Natural killer cell (primary cell): ENCODE measurements at regions not wholly inside any gene's neighbourhood (a gene's known extent, or its start where the extent isn't known, plus 50 kb on each side); places are given as distances from the start of the nearest gene placed in this dataset.

Experiments
- ATAC-seq, 3 donors: fragments of 150-1000 bp in 2 of 3; fragments of 200-7000 bp in 1 of 3; cut with Tn5 transposase; 1 replicate in 1 of 3; 2 replicates in 2 of 3; pipeline ENCODE4 v1.10.0; 2021; ENCODE audit warnings: mild to moderate bottlenecking in 2 of 3, moderate library complexity in 2 of 3
- DNase-seq, 2 donors: peaks; one replicate each; pipeline versions ENCODE4 v3.0.0 to v3.0.0-alpha.2; 2013 to 2021; ENCODE audit warnings: mixed read lengths in 1 of 2
- H3K27ac ChIP-seq: one replicate; pipeline ENCODE4 v1.5.1; 2013; ENCODE audit warnings: mild to moderate bottlenecking, low read length
- H3K27me3 ChIP-seq: one replicate; pipeline ENCODE4 v1.6.1; 2013; ENCODE audit warnings: low read length; ENCODE audit not compliant: control insufficient read depth, insufficient read depth
- H3K36me3 ChIP-seq: one replicate; pipeline ENCODE4 v1.6.1; 2013; ENCODE audit warnings: low read length; ENCODE audit not compliant: control insufficient read depth, insufficient read depth
- H3K4me1 ChIP-seq: one replicate; pipeline ENCODE4 v1.6.1; 2013; ENCODE audit warnings: low read length; ENCODE audit not compliant: control insufficient read depth, insufficient read depth
- H3K4me3 ChIP-seq: one replicate; pipeline ENCODE4 v1.5.1; 2013; ENCODE audit warnings: low read length
- H3K9me3 ChIP-seq: one replicate; pipeline ENCODE4 v1.6.1; 2013; ENCODE audit warnings: low read length; ENCODE audit not compliant: control insufficient read depth, insufficient read depth
- H3K27ac Mint-ChIP-seq, 2 donors: one replicate each; pipeline ENCODE4 v1.8.0; 2022; ENCODE audit warnings: mild to moderate bottlenecking in 2 of 2, mixed read lengths in 2 of 2, moderate library complexity in 1 of 2
- H3K27me3 Mint-ChIP-seq, 2 donors: one replicate each; pipeline ENCODE4 v1.8.0; 2022; ENCODE audit warnings: low read depth in 2 of 2, mixed read lengths in 2 of 2
- H3K36me3 Mint-ChIP-seq: one replicate; pipeline ENCODE4 v1.8.0; 2022; ENCODE audit warnings: mixed read lengths
- H3K4me1 Mint-ChIP-seq, 2 donors: one replicate each; pipeline ENCODE4 v1.8.0; 2022; ENCODE audit warnings: mixed read lengths in 2 of 2
- H3K4me3 Mint-ChIP-seq: one replicate; pipeline ENCODE4 v1.8.0; 2022; ENCODE audit warnings: mild to moderate bottlenecking, moderate library complexity, mixed read lengths
- H3K9me3 Mint-ChIP-seq, 2 donors: one replicate each; pipeline ENCODE4 v1.8.0; 2022; ENCODE audit warnings: mixed read lengths in 2 of 2
- CTCF ChIP-seq: fragments of 200-600 bp; IDR thresholded peaks from one replicate; pipeline ENCODE4 v1.8.0; 2022; ENCODE audit warnings: antibody characterized with exemption
- WGBS: methylation state at CpG from one replicate; pipeline ENCODE4 v1.1.7; 2013; ENCODE audit warnings: missing lambda C conversion rate; ENCODE audit not compliant: insufficient coverage; 5-methylcytosine and 5-hydroxymethylcytosine counted together
- intact Hi-C: fragments of 100-400 bp; cut with micrococcal nuclease; formaldehyde crosslinking; loops from one replicate; pipeline ENCODE4 v1.14.2; 2022

DNA sequence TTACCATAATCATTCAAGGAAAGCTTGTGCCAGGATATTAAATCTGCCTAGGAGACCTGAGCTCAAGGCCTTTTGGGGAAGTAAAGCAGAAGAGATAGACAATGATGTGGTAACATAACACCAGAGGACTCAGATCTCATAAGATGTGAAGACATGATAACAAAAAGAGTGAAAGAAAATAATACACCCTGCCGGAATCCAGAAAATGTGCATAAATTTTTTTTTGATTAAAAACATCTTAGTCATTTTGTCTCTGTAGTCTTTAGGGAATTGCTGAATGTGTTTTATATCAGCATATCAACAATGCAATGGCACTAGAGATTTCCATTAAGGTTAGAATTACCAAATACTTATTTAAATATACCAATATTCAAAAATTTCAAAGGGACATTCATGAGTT, 326.8 kb upstream of the ROBO1 start:
- no peak overlapping the region for H3K27ac Mint-ChIP-seq
- no CpG with 5 or more reads among the region's 1 CpG for WGBS

DNA sequence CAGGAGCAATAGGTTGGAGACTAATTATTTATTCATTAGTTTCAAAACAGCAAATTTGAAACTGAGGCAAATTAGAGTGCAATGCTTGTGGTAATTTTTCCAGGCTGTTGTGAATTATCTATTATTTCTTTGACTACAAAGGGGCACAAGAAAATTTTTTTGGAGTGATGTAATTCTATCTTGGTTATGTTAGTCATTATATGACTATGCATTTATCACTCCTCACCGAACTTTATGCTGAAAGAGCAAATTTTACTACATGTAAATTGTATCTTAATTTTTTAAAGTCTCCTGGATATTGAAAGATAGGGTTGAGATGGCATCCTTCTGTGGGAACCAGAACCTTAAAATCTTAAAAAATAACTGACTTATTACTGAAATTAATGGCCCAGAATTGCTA, 320.0 kb upstream of the ROBO1 start:
- no peaks in the 10 kb centered on the region for H3K36me3 ChIP-seq
- ATAC-seq (no peak), DNase-seq (no peak)
- H3K27me3 Mint-ChIP-seq, result no peaks in the 10 kb centered on the region
- H3K9me3 ChIP-seq, result peaks cover 5% of the 10 kb centered on the region
- H3K27me3 ChIP-seq, result no peaks in the 10 kb centered on the region
- H3K27ac ChIP-seq, result no peak overlapping the region
- H3K4me1 Mint-ChIP-seq, result no peaks in the 10 kb centered on the region
- H3K4me1 ChIP-seq, result no peaks in the 10 kb centered on the region
- no peak overlapping the region for H3K27ac Mint-ChIP-seq
- no CpG with 5 or more reads among the region's 1 CpG for WGBS
- no peaks in the 10 kb centered on the region for H3K36me3 Mint-ChIP-seq
- intact Hi-C loops, result no loop called here
- no peak overlapping the region for H3K4me3 Mint-ChIP-seq
- H3K4me3 ChIP-seq, result no peak overlapping the region
- peaks cover 4 to 7% of the 10 kb centered on the region in 2 donors for H3K9me3 Mint-ChIP-seq
- TF ChIP-seq CTCF, result no peak

More for the DNA sequence above, 326.8 kb upstream of the ROBO1 start:
- ATAC-seq, result no peak
- H3K27ac ChIP-seq, result no peak overlapping the region
- intact Hi-C loops, result no loop called here
- no peak for DNase-seq
- no peaks in the 10 kb centered on the region for H3K36me3 ChIP-seq
- no peak overlapping the region for H3K4me3 ChIP-seq
- no peaks in the 10 kb centered on the region for H3K27me3 ChIP-seq
- H3K4me3 Mint-ChIP-seq, result no peak overlapping the region
- TF ChIP-seq CTCF, result no peak
- no peaks in the 10 kb centered on the region for H3K9me3 ChIP-seq
- peaks cover 4 to 8% of the 10 kb centered on the region in 2 donors for H3K9me3 Mint-ChIP-seq
- H3K4me1 ChIP-seq, result no peaks in the 10 kb centered on the region
- H3K36me3 Mint-ChIP-seq, result no peaks in the 10 kb centered on the region
- H3K27me3 Mint-ChIP-seq, result no peaks in the 10 kb centered on the region
- H3K4me1 Mint-ChIP-seq, result no peaks in the 10 kb centered on the region

DNA sequence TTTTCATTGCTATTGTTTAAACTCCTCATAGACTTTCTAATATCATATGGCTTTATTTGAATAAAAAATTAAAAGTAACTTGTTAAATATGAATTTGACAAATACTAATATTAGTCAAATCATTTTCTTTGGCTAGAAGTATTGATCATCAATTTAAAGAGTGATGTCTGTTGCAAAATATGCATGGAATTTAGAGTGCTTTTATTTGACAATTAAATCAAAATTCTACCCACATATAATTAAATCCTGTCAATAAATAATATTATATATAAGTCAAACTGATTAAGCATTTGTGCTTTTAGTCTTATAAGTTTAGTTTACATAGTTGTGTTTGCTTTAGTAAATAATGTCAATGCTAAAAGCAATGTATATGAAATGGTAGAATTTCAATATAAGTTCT, 318.6 kb upstream of the ROBO1 start:
- intact Hi-C loops, result no loop called here
- H3K9me3 ChIP-seq, result peaks cover 5% of the 10 kb centered on the region

More for the DNA sequence above, 318.6 kb upstream of the ROBO1 start:
- Histone ChIP-seq H3K36me3 (no peaks in the 10 kb centered on the region), H3K27ac (no peak overlapping the region), H3K4me1 (no peaks in the 10 kb centered on the region), H3K27me3 (no peaks in the 10 kb centered on the region), H3K4me3 (no peak overlapping the region)
- DNase-seq, result no peak
- Mint-ChIP-seq H3K36me3 (no peaks in the 10 kb centered on the region), H3K4me1 (no peaks in the 10 kb centered on the region), H3K4me3 (no peak overlapping the region), H3K27ac (no peak overlapping the region), H3K27me3 (no peaks in the 10 kb centered on the region), H3K9me3 (peaks cover 6 to 12% of the 10 kb centered on the region in 2 donors)
- ATAC-seq, result no peak
- no peak for TF ChIP-seq CTCF
